Left colon (tissue), 2 donors: ENCODE measurements at regions not wholly inside any gene's neighbourhood (a gene's known extent, or its start where the extent isn't known, plus 50 kb on each side); places are given as distances from the start of the nearest gene placed in this dataset.

Experiments
- ATAC-seq: fragments of 200-7000 bp; cut with Tn5 transposase; one replicate; pipeline ENCODE4 v1.9.1; 2020; ENCODE audit warnings: mild to moderate bottlenecking, moderate library complexity
- DNase-seq, 2 donors: peaks; one replicate each; pipeline ENCODE4 v3.0.0-alpha.2; 2020
- intact Hi-C, 2 donors: fragments of 100-400 bp; cut with DNase I in 1 of 2; cut with micrococcal nuclease in 1 of 2; formaldehyde crosslinking; loops; one replicate each; pipeline versions ENCODE4 v1.11.2 to v1.14.0; 2022; cut with DNase I, micrococcal nuclease
- donor health status: DM: no; HTN: no; CAD: no.
- donor health status: DM: yes; HTN: yes; CAD: no.

- no peak for DNase-seq
- intact Hi-C loops: no loop called here
- ATAC-seq: no peak
Measured at GRCh38 chr11:36848660-36849059, 250.6 kb upstream of the RAG2 start.

GRCh38 chr11:36840378-36840777, 242.3 kb upstream of the RAG2 start:
- intact Hi-C loops: no loop called here
- DNase-seq (no peak), ATAC-seq (no peak)

GRCh38 chr11:36837831-36838437, 239.9 kb upstream of the RAG2 start:
- intact Hi-C loops: no loop called here
- ATAC-seq (no peak), DNase-seq (no peak)

GRCh38 chr11:36825251-36825650, 227.2 kb upstream of the RAG2 start:
- DNase-seq (no peak), ATAC-seq (no peak)
- intact Hi-C loops: no loop called here

- no peak for DNase-seq
- intact Hi-C loops: no loop called here
- no peak for ATAC-seq
Measured at GRCh38 chr11:36824349-36824748, 226.3 kb upstream of the RAG2 start.

GRCh38 chr11:36822829-36823228, 224.8 kb upstream of the RAG2 start:
- no peak for ATAC-seq
- no peak for DNase-seq
- intact Hi-C loops: no loop called here

- intact Hi-C loops: no loop called here
- no peak for ATAC-seq
- DNase-seq: peak in 1 of 2 donors; percentile 11
Measured at GRCh38 chr11:36818410-36818809, 220.4 kb upstream of the RAG2 start.

GRCh38 chr11:36817336-36817965, 219.4 kb upstream of the RAG2 start:
- intact Hi-C loops: no loop called here
- DNase-seq (no peak), ATAC-seq (no peak)

GRCh38 chr11:36809303-36809702, 211.3 kb upstream of the RAG2 start:
- no peak for DNase-seq
- intact Hi-C loops: no loop called here
- no peak for ATAC-seq

- ATAC-seq: no peak
- DNase-seq: no peak
- intact Hi-C loops: no loop called here
Measured at GRCh38 chr11:36807871-36808270, 209.8 kb upstream of the RAG2 start.

GRCh38 chr11:36803084-36803483, 205.0 kb upstream of the RAG2 start:
- no peak for ATAC-seq
- intact Hi-C loops: no loop called here
- DNase-seq: no peak

- no peak for ATAC-seq
- intact Hi-C loops: no loop called here
- DNase-seq: no peak
Measured at GRCh38 chr11:36792996-36793914, 195.2 kb upstream of the RAG2 start.

GRCh38 chr11:36791957-36792356, 193.9 kb upstream of the RAG2 start:
- intact Hi-C loops: no loop called here
- DNase-seq (no peak), ATAC-seq (no peak)

- DNase-seq (no peak), ATAC-seq (no peak)
- intact Hi-C loops: no loop called here
Measured at GRCh38 chr11:36790526-36790925, 192.5 kb upstream of the RAG2 start.

GRCh38 chr11:36783808-36784207, 185.8 kb upstream of the RAG2 start:
- intact Hi-C loops: no loop called here
- ATAC-seq (no peak), DNase-seq (no peak)

GRCh38 chr11:36779791-36780190, 181.8 kb upstream of the RAG2 start:
- ATAC-seq (no peak), DNase-seq (no peak)
- intact Hi-C loops: no loop called here

GRCh38 chr11:36777311-36777710, 179.3 kb upstream of the RAG2 start:
- no peak for ATAC-seq
- no peak for DNase-seq
- intact Hi-C loops: no loop called here

GRCh38 chr11:36775756-36776155, 177.7 kb upstream of the RAG2 start:
- no peak for DNase-seq
- intact Hi-C loops: no loop called here
- no peak for ATAC-seq

GRCh38 chr11:36775130-36775529, 177.1 kb upstream of the RAG2 start:
- no peak for DNase-seq
- intact Hi-C loops: no loop called here
- no peak for ATAC-seq

- intact Hi-C loops: no loop called here
- ATAC-seq: no peak
- no peak for DNase-seq
Measured at GRCh38 chr11:36774603-36775002, 176.6 kb upstream of the RAG2 start.
